K562 (cell line): ENCODE measurements at regions not wholly inside any gene's neighbourhood (a gene's known extent, or its start where the extent isn't known, plus 50 kb on each side); places are given as distances from the start of the nearest gene placed in this dataset.

Experiments
- ATF1 ChIP-seq, 2 experiments: fragments of 450-650 bp in 1 of 2; IDR thresholded peaks; 2 replicates each; pipeline ENCODE4 v1.6.1; 2016; ENCODE audit warnings: missing compliant biosample characterization in 1 of 2, missing genetic modification characterization in 1 of 2
- CBX1 ChIP-seq: sonication (generic); IDR thresholded peaks from 2 replicates; pipeline ENCODE4 v1.6.1; 2016; ENCODE audit warnings: antibody characterized with exemption, low read depth, mild to moderate bottlenecking
- CC2D1A ChIP-seq: fragments of 450-650 bp; IDR thresholded peaks from 2 replicates; pipeline ENCODE4 v1.6.1; 2017; ENCODE audit warnings: mild to moderate bottlenecking
- E4F1 ChIP-seq: fragments of 250-450 bp; sonication (Bioruptor Pico); IDR thresholded peaks from 2 replicates; pipeline ENCODE4 v1.5.0; 2021; ENCODE audit warnings: mild to moderate bottlenecking, borderline replicate concordance
- KAT8 ChIP-seq: fragments of 450-650 bp; IDR thresholded peaks from 2 replicates; pipeline ENCODE4 v1.6.1; 2016; ENCODE audit warnings: low read depth, mild to moderate bottlenecking
- KDM4B ChIP-seq, 2 experiments: fragments of 450-650 bp in 1 of 2; sonication (generic) in 1 of 2; IDR thresholded peaks; 2 replicates each; pipeline ENCODE4 v1.6.1; 2016 to 2017; ENCODE audit warnings: borderline replicate concordance in 2 of 2, antibody characterized with exemption in 1 of 2, low read depth in 1 of 2, mild to moderate bottlenecking in 1 of 2
- L3MBTL2 ChIP-seq: fragments of 450-650 bp; IDR thresholded peaks from 2 replicates; pipeline ENCODE4 v1.6.1; 2016; ENCODE audit warnings: mild to moderate bottlenecking, moderate library complexity
- MXI1 ChIP-seq: IDR thresholded peaks from 2 replicates; pipeline ENCODE4 v1.6.1; 2011; ENCODE audit warnings: low read depth, mild to moderate bottlenecking, improper control_type of control experiment, low read length
- RHOXF2B ChIP-seq: fragments of 250-450 bp; sonication (Bioruptor Pico); conservative IDR thresholded peaks from 2 replicates; pipeline ENCODE4 v1.5.1; 2021
- SMARCC2 ChIP-seq: fragments of 450-650 bp; IDR thresholded peaks from 2 replicates; pipeline ENCODE4 v1.6.1; 2017; ENCODE audit warnings: antibody characterized with exemption, moderate library complexity, mild to moderate bottlenecking, low read depth
- THAP12 ChIP-seq: fragments of 250-450 bp; sonication (Bioruptor Pico); IDR thresholded peaks from 2 replicates; pipeline ENCODE4 v1.9.0; 2021; ENCODE audit warnings: mild to moderate bottlenecking, inconsistent platforms
- YY1 ChIP-seq, 3 experiments: IDR thresholded peaks; 2 replicates each; pipeline ENCODE4 v1.6.1; 2011; ENCODE audit warnings: low read length in 2 of 3, mild to moderate bottlenecking in 2 of 3, moderate library complexity in 2 of 3, borderline replicate concordance in 1 of 3, control low read depth in 1 of 3, low read depth in 1 of 3; ENCODE audit not compliant: insufficient read depth in 3 of 3, insufficient replicate concordance in 2 of 3, control insufficient read depth in 1 of 3, insufficient read length in 1 of 3; ENCODE audit errors: extremely low read depth in 1 of 3
- ZNF408 ChIP-seq: fragments of 250-450 bp; sonication (Bioruptor Pico); IDR thresholded peaks from 2 replicates; pipeline ENCODE4 v1.4.0; 2020; ENCODE audit warnings: low read depth, mild to moderate bottlenecking, moderate library complexity
- ZNF830 ChIP-seq: fragments of 250-450 bp; sonication (Bioruptor Pico); IDR thresholded peaks from 2 replicates; pipeline ENCODE4 v1.5.0; 2021; ENCODE audit warnings: mild to moderate bottlenecking
- TF ChIP-seq, protein P1 (sequence below), 2 experiments: fragments of 200-800 bp in 1 of 2; sonication (Bioruptor generic) in 1 of 2; sonication (generic) in 1 of 2; formaldehyde crosslinking in 1 of 2; IDR thresholded peaks in 1 of 2; conservative IDR thresholded peaks in 1 of 2; 2 replicates each; pipeline versions ENCODE4 v1.5.0 to v1.6.1; 2016 to 2020; ENCODE audit warnings: missing compliant biosample characterization in 1 of 2, missing genetic modification characterization in 1 of 2, missing genetic modification reagents in 1 of 2
- TF ChIP-seq, protein P2 (sequence below): fragments of 200-800 bp; sonication (Bioruptor generic); IDR thresholded peaks from 2 replicates; pipeline ENCODE4 v1.6.1; 2017; ENCODE audit warnings: missing genetic modification characterization, missing compliant biosample characterization
- TF ChIP-seq, protein P3 (sequence below), 2 experiments: fragments of 450-650 bp; conservative IDR thresholded peaks; 2 replicates each; pipeline ENCODE4 v1.6.1; 2017; ENCODE audit warnings: mild to moderate bottlenecking in 2 of 2, moderate library complexity in 2 of 2

- TF ChIP-seq L3MBTL2 (peak; percentile 99), ATF1 (CRISPR knock-in tag; IDR thresholded peaks at IDR 0.05) (no peak), ATF1 (tag; IDR thresholded peaks at IDR 0.05) (peak; percentile 84), CBX1 (no peak), KAT8 (no peak), ZNF408 (CRISPR knock-in tag) (no peak), THAP12 (0 out of 2 replicates have a peak, but pooled peaks have one; percentile 7), ZNF830 (no peak), YY1 (IDR thresholded peaks at IDR 0.05; ENCODE audit: borderline replicate concordance in 1 of 3, control insufficient read depth in 1 of 3, extremely low read depth in 1 of 3, insufficient read depth in 3 of 3, insufficient read length in 1 of 3, insufficient replicate concordance in 2 of 3, low read depth in 1 of 3, low read length in 2 of 3) (peak in 1 of 3 experiments; percentile 73), E4F1 (CRISPR knock-in tag) (no peak), CC2D1A (peak; percentile 98), KDM4B (IDR thresholded peaks at IDR 0.05; ENCODE audit: borderline replicate concordance in 2 of 2, low read depth in 1 of 2) (no peak), RHOXF2B (CRISPR knock-in tag) (no peak), MXI1 (peak; percentile 77; the same call in 1 of the 2 replicates), SMARCC2 (peak; percentile 96)
- TF ChIP-seq, protein P1, sequence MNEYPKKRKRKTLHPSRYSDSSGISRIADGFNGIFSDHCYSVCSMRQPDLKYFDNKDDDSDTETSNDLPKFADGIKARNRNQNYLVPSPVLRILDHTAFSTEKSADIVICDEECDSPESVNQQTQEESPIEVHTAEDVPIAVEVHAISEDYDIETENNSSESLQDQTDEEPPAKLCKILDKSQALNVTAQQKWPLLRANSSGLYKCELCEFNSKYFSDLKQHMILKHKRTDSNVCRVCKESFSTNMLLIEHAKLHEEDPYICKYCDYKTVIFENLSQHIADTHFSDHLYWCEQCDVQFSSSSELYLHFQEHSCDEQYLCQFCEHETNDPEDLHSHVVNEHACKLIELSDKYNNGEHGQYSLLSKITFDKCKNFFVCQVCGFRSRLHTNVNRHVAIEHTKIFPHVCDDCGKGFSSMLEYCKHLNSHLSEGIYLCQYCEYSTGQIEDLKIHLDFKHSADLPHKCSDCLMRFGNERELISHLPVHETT (CRISPR knock-in tag; conservative IDR thresholded peaks at IDR 0.05 in 1 of 2, IDR thresholded peaks at IDR 0.05 in 1 of 2), result peak in 1 of 2 experiments; percentile 85; a peak in 2 of 4 replicates
- TF ChIP-seq, protein P2, sequence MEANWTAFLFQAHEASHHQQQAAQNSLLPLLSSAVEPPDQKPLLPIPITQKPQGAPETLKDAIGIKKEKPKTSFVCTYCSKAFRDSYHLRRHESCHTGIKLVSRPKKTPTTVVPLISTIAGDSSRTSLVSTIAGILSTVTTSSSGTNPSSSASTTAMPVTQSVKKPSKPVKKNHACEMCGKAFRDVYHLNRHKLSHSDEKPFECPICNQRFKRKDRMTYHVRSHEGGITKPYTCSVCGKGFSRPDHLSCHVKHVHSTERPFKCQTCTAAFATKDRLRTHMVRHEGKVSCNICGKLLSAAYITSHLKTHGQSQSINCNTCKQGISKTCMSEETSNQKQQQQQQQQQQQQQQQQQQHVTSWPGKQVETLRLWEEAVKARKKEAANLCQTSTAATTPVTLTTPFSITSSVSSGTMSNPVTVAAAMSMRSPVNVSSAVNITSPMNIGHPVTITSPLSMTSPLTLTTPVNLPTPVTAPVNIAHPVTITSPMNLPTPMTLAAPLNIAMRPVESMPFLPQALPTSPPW, result peak; percentile 67
- TF ChIP-seq, protein P3, sequence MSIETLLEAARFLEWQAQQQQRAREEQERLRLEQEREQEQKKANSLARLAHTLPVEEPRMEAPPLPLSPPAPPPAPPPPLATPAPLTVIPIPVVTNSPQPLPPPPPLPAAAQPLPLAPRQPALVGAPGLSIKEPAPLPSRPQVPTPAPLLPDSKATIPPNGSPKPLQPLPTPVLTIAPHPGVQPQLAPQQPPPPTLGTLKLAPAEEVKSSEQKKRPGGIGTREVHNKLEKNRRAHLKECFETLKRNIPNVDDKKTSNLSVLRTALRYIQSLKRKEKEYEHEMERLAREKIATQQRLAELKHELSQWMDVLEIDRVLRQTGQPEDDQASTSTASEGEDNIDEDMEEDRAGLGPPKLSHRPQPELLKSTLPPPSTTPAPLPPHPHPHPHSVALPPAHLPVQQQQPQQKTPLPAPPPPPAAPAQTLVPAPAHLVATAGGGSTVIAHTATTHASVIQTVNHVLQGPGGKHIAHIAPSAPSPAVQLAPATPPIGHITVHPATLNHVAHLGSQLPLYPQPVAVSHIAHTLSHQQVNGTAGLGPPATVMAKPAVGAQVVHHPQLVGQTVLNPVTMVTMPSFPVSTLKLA (conservative IDR thresholded peaks at IDR 0.05), result peak; percentile 71 to 74; a peak in 3 of 4 replicates
These were observed 349.7 kb upstream of the CCL2 start (continued) for GRCh38 chr17:33905338-33905800.
